Hepatocyte (in vitro differentiated cells): ENCODE measurements at regions not wholly inside any gene's neighbourhood (a gene's known extent, or its start where the extent isn't known, plus 50 kb on each side); places are given as distances from the start of the nearest gene placed in this dataset.

Source experiments
- DNase-seq: peaks from one replicate; pipeline ENCODE4 v3.0.0-alpha.2; 2016; ENCODE audit warnings: low spot score
- H2AFZ ChIP-seq: fragments of 200-600 bp; sonication (generic); 2 replicates; pipeline ENCODE4 v1.6.0; 2016; ENCODE audit warnings: antibody characterized with exemption, mild to moderate bottlenecking
- H3K27ac ChIP-seq: fragments of 200-600 bp; sonication (generic); 2 replicates; pipeline ENCODE4 v1.5.1; 2016; ENCODE audit warnings: mild to moderate bottlenecking
- H3K27me3 ChIP-seq: fragments of 200-600 bp; sonication (generic); 2 replicates; pipeline ENCODE4 v1.6.1; 2016
- H3K36me3 ChIP-seq: fragments of 200-600 bp; sonication (generic); replicated peaks from 2 replicates; pipeline ENCODE4 v1.5.1; 2016; ENCODE audit warnings: low read depth; ENCODE audit not compliant: insufficient read depth
- H3K4me1 ChIP-seq: fragments of 200-600 bp; sonication (generic); 2 replicates; pipeline ENCODE4 v1.5.1; 2016; ENCODE audit warnings: mild to moderate bottlenecking, moderate library complexity; ENCODE audit not compliant: insufficient read depth
- H3K4me2 ChIP-seq: fragments of 200-600 bp; sonication (generic); 2 replicates; pipeline ENCODE4 v1.6.0; 2016
- H3K4me3 ChIP-seq: fragments of 200-600 bp; sonication (generic); 2 replicates; pipeline ENCODE4 v1.5.1; 2016; ENCODE audit warnings: mild to moderate bottlenecking
- H3K79me2 ChIP-seq: fragments of 200-600 bp; sonication (generic); 2 replicates; pipeline ENCODE4 v1.6.0; 2017; ENCODE audit warnings: mild to moderate bottlenecking
- H3K9me2 ChIP-seq: fragments of 200-600 bp; sonication (generic); replicated peaks from 2 replicates; pipeline ENCODE4 v1.6.0; 2017; ENCODE audit warnings: mild to moderate bottlenecking; ENCODE audit not compliant: insufficient read depth
- H3K9me3 ChIP-seq: fragments of 200-600 bp; sonication (generic); 2 replicates; pipeline ENCODE4 v1.5.1; 2016; ENCODE audit warnings: low read depth, mild to moderate bottlenecking
- H4K20me1 ChIP-seq: fragments of 200-600 bp; sonication (generic); 2 replicates; pipeline ENCODE4 v1.6.0; 2016; ENCODE audit warnings: mild to moderate bottlenecking; ENCODE audit not compliant: insufficient read depth, poor library complexity, severe bottlenecking
- CTCF ChIP-seq: fragments of 200-600 bp; sonication (generic); IDR thresholded peaks from 2 replicates; pipeline ENCODE4 v1.5.1; 2016; ENCODE audit warnings: antibody characterized with exemption, mild to moderate bottlenecking; ENCODE audit not compliant: poor library complexity
- EZH2 ChIP-seq: fragments of 200-600 bp; sonication (generic); IDR thresholded peaks from 2 replicates; pipeline ENCODE4 v1.6.1; 2016; ENCODE audit warnings: antibody characterized with exemption, mild to moderate bottlenecking, borderline replicate concordance
- EZH2phosphoT487 ChIP-seq: fragments of 200-600 bp; sonication (generic); IDR thresholded peaks from one replicate; pipeline ENCODE4 v1.6.1; 2018; ENCODE audit warnings: antibody characterized with exemption, mild to moderate bottlenecking, low read depth, moderate library complexity; ENCODE audit not compliant: unreplicated experiment, severe bottlenecking
- WGBS: methylation state at CpG from one replicate; pipeline ENCODE4 v1.1.6; 2016; ENCODE audit warnings: low lambda C conversion rate; ENCODE audit errors: missing lambda C conversion rate; 5-methylcytosine and 5-hydroxymethylcytosine counted together

DNA sequence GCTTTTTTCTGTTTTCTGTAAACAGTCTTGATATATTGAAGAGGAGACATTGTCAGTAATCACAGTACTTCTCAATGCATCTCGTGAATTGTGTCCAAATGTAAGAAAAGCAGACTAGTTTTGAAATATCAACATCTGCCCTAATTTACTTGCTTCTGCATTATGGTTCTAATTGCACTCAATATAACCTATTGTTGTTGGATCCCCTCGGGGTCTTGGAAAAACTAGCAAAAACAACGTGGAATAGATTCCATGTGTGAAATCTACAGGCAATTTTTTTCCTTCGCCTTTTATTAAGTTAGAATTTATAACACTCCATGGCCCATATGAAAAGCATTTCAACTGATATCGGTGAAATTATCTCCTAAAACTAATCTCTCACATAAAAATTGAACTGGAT, 236.5 kb downstream of the TTLL7 start:
- H3K4me2 ChIP-seq: peak overlapping the region; percentile 49
- H3K79me2 ChIP-seq: no peaks in the 10 kb centered on the region
- no peak overlapping the region for H2AFZ ChIP-seq
- no peak for TF ChIP-seq EZH2phosphoT487
- no peak for TF ChIP-seq EZH2
- no peak for TF ChIP-seq CTCF
- H3K4me3 ChIP-seq: no peak overlapping the region
- no peak for DNase-seq
- no peaks in the 10 kb centered on the region for H3K9me2 ChIP-seq
- H4K20me1 ChIP-seq: no peaks in the 10 kb centered on the region
- peaks cover 59% of the 10 kb centered on the region for H3K4me1 ChIP-seq
- H3K27me3 ChIP-seq: no peaks in the 10 kb centered on the region
- WGBS: 59% methylated on average over 5 of the region's 5 CpGs
- H3K9me3 ChIP-seq: no peaks in the 10 kb centered on the region
- no peak overlapping the region for H3K27ac ChIP-seq
- H3K36me3 ChIP-seq: no peaks in the 10 kb centered on the region

DNA sequence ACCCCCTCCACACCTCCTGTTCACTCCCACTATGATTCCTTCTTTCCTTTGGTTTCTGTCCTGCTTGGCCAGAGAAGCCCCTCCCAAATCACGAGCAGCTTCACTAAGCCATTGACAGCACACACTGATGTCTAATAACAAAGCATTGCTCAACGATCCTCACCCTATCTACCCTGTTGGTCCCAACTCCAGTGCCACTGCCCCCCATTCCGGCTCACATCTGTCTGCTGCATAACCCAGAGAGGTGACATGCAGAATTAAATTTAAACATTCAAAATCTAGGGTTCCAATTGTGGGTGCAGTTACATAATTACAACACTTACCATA, 236.9 kb downstream of the TTLL7 start:
- Histone ChIP-seq H3K4me2 (peak overlapping the region; percentile 38), H3K4me1 (peaks cover 59% of the 10 kb centered on the region), H3K9me2 (no peaks in the 10 kb centered on the region), H3K27me3 (no peaks in the 10 kb centered on the region), H3K27ac (no peak overlapping the region), H2AFZ (no peak overlapping the region), H3K36me3 (no peaks in the 10 kb centered on the region), H3K4me3 (no peak overlapping the region), H3K9me3 (no peaks in the 10 kb centered on the region), H4K20me1 (no peaks in the 10 kb centered on the region), H3K79me2 (no peaks in the 10 kb centered on the region)
- WGBS: 52% methylated on average over 3 of the region's 3 CpGs
- DNase-seq: no peak
- TF ChIP-seq EZH2 (no peak), EZH2phosphoT487 (no peak), CTCF (no peak)

DNA sequence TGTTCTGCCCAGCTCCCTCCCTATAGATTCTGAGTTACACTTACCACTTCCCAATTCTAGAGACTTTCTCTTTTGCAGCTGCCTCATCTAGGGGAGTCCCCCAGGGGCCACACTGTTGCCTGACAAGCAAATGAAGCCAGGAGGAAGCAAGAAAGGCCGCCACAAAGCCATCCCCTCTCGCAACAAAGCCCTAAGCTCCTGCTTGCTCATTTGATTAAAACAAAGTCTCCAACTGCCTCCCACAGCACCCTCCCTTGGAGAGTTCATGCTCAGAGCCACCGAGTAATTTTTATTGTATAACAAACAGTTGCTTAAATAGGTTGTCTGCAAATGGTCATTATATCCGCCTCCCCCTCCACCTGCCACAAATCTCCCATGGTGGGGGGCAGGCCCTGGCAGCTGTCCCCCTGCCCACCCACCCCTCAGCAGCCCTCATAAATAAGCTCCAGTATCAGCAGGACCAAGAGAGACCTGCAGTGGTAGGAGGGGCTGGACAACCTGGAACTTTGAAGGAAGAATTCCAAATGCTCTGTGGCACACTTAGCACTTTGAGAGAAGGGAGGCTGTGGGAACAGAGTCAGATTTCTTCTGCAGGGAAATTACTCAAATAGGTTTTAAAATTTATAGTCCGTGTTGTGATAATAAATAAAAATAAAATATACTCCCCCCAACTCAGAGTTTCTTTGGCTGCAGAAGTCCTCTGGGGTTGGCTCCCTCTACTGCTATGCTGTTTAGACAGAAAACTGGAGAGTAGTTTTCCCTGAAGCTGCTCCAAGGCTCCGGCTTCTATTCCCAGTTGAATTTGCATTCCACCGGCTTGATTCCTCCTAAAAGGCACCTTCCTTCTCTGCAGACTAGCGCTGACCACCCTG, 237.5 kb downstream of the TTLL7 start:
- TF ChIP-seq EZH2phosphoT487 (no peak), EZH2 (no peak), CTCF (no peak)
- no peaks in the 10 kb centered on the region for H3K9me2 ChIP-seq
- H3K79me2 ChIP-seq: no peaks in the 10 kb centered on the region
- no peaks in the 10 kb centered on the region for H3K9me3 ChIP-seq
- no peak overlapping the region for H3K27ac ChIP-seq
- no peaks in the 10 kb centered on the region for H3K36me3 ChIP-seq
- H2AFZ ChIP-seq: no peak overlapping the region
- H3K4me1 ChIP-seq: peaks cover 57% of the 10 kb centered on the region
- no peak overlapping the region for H3K4me3 ChIP-seq
- peak; percentile 16 for DNase-seq
- no peaks in the 10 kb centered on the region for H3K27me3 ChIP-seq
- H4K20me1 ChIP-seq: no peaks in the 10 kb centered on the region
- 52% methylated on average over 8 of the region's 8 CpGs for WGBS
- H3K4me2 ChIP-seq: peak overlapping the region; percentile 38
